Body of pancreas (tissue), 4 donors: ENCODE measurements at regions not wholly inside any gene's neighbourhood (a gene's known extent, or its start where the extent isn't known, plus 50 kb on each side); places are given as distances from the start of the nearest gene placed in this dataset.

Experiments used
- POLR2A ChIP-seq, 3 donors: fragments of 450-650 bp; IDR thresholded peaks; one replicate each; pipeline ENCODE4 v1.6.1; 2016; ENCODE audit warnings: antibody characterized with exemption in 3 of 3, mild to moderate bottlenecking in 2 of 3
- TF ChIP-seq, protein P1 (sequence below), 7 experiments: fragments of 450-650 bp in 4 of 7; fragments of 200-600 bp in 3 of 7; sonication (generic) in 3 of 7; IDR thresholded peaks; one replicate each; pipeline ENCODE4 v1.5.1; 2016 to 2019; ENCODE audit warnings: antibody characterized with exemption in 7 of 7

DNA sequence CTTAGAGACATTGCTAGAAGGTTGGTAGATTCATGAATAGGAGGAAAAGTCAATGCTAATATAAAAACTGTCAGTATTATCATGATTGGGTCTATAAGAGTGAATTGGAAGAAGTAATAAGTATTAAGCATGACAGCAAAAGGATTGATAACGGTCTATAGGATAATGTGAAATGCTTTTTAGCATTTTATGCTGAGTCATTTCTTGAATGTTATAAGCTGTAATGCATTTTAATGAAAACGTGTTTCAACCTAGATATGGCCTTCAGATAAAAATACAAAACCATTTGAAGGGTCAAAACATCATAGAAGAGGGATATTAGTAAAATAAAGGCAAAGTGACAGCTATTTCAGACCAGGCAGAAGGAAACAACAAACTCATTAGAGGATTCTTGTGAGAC, 353.5 kb downstream of the SH2D1A start:
- TF ChIP-seq POLR2A (IDR thresholded peaks at IDR 0.05), result no peak
- TF ChIP-seq, protein P1, sequence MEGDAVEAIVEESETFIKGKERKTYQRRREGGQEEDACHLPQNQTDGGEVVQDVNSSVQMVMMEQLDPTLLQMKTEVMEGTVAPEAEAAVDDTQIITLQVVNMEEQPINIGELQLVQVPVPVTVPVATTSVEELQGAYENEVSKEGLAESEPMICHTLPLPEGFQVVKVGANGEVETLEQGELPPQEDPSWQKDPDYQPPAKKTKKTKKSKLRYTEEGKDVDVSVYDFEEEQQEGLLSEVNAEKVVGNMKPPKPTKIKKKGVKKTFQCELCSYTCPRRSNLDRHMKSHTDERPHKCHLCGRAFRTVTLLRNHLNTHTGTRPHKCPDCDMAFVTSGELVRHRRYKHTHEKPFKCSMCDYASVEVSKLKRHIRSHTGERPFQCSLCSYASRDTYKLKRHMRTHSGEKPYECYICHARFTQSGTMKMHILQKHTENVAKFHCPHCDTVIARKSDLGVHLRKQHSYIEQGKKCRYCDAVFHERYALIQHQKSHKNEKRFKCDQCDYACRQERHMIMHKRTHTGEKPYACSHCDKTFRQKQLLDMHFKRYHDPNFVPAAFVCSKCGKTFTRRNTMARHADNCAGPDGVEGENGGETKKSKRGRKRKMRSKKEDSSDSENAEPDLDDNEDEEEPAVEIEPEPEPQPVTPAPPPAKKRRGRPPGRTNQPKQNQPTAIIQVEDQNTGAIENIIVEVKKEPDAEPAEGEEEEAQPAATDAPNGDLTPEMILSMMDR (IDR thresholded peaks at IDR 0.05), result no peak
